22Rv1 (cell line): ENCODE measurements at regions not wholly inside any gene's neighbourhood (a gene's known extent, or its start where the extent isn't known, plus 50 kb on each side); places are given as distances from the start of the nearest gene placed in this dataset.

Experiments
- ZFX ChIP-seq: fragments of 450-650 bp; IDR thresholded peaks from 2 replicates; pipeline ENCODE4 v1.6.1; 2017; ENCODE audit warnings: antibody characterized with exemption, borderline replicate concordance
- TF ChIP-seq, protein P1 (sequence below): fragments of 450-650 bp; IDR thresholded peaks from 2 replicates; pipeline ENCODE4 v1.5.1; 2017; ENCODE audit warnings: mild to moderate bottlenecking

DNA sequence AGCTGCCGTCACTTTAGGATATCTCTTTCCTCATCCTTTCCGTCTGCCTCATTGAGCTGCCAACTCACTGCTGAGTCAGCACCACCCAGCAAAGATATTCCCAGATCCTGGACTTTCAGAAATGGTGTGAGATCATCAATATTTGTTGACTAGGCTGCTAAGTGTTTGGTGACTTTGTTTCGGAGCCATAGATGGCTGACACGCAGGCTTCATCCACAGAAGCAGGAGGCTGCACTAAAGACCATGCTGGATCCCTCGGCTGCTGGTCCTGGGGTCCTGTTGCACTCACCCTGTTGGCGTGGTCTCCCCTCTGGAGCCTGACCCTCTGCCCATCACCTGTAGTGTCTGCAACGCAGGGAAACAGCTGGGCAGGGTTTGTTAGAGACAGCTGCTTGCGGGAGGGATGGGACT, 96.5 kb downstream of the ERMARD start:
- TF ChIP-seq, protein P1, sequence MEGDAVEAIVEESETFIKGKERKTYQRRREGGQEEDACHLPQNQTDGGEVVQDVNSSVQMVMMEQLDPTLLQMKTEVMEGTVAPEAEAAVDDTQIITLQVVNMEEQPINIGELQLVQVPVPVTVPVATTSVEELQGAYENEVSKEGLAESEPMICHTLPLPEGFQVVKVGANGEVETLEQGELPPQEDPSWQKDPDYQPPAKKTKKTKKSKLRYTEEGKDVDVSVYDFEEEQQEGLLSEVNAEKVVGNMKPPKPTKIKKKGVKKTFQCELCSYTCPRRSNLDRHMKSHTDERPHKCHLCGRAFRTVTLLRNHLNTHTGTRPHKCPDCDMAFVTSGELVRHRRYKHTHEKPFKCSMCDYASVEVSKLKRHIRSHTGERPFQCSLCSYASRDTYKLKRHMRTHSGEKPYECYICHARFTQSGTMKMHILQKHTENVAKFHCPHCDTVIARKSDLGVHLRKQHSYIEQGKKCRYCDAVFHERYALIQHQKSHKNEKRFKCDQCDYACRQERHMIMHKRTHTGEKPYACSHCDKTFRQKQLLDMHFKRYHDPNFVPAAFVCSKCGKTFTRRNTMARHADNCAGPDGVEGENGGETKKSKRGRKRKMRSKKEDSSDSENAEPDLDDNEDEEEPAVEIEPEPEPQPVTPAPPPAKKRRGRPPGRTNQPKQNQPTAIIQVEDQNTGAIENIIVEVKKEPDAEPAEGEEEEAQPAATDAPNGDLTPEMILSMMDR, result no peak
- no peak for TF ChIP-seq ZFX
